Panc1 (cell line): ENCODE measurements at regions not wholly inside any gene's neighbourhood (a gene's known extent, or its start where the extent isn't known, plus 50 kb on each side); places are given as distances from the start of the nearest gene placed in this dataset.
"Not testable (repeated sequence)": the region's sequence is repeated elsewhere in the genome, so short reads cannot be mapped to it uniquely, and the experiment has no call there.

ENCODE experiments used
- ATAC-seq: fragments of 200-7000 bp; cut with Tn5 transposase; 2 replicates; pipeline ENCODE4 v1.9.1; 2020; ENCODE audit warnings: mild to moderate bottlenecking, moderate library complexity
- BruUV-seq: library from RNA; stranded (reverse); fragments of 400-500 nt; replicated peaks from 2 replicates; lab custom pipeline; 2021; lab: Mats Ljungman, UMichigan
- CTCF ChIA-PET: fragments of 300-600 bp; sonication (Branson Sonifier 250); formaldehyde crosslinking; loops from one replicate; lab custom pipeline; 2022; ENCODE audit warnings: antibody characterized with exemption; lab: Charles Lee
- POLR2A ChIA-PET: fragments of 300-600 bp; sonication (Branson Sonifier 250); formaldehyde crosslinking; loops from one replicate; lab custom pipeline; 2022; ENCODE audit warnings: antibody characterized with exemption; lab: Charles Lee
- DNase-seq: peaks from one replicate; pipeline ENCODE4 v3.0.0-alpha.2; 2010; ENCODE audit warnings: low read depth, low spot score
- H3K27ac ChIP-seq: 2 replicates; pipeline ENCODE4 v1.5.1; 2011; ENCODE audit warnings: mild to moderate bottlenecking, low read length, inconsistent platforms
- H3K27me3 ChIP-seq: fragments of 200-500 bp; sonication (Bioruptor generic); 2 replicates; pipeline ENCODE4 v1.6.0; 2014; ENCODE audit warnings: low read length, inconsistent platforms; ENCODE audit not compliant: control insufficient read depth, insufficient read depth
- H3K36me3 ChIP-seq: fragments of 200-500 bp; sonication (Bioruptor generic); 2 replicates; pipeline ENCODE4 v1.5.1; 2014; ENCODE audit warnings: inconsistent platforms, mild to moderate bottlenecking, low read length, moderate library complexity; ENCODE audit not compliant: control insufficient read depth, insufficient read depth
- H3K4me1 ChIP-seq: 2 replicates; pipeline ENCODE4 v1.5.1; 2011; ENCODE audit warnings: inconsistent platforms, mild to moderate bottlenecking, low read length, moderate library complexity; ENCODE audit not compliant: control insufficient read depth, insufficient read depth
- H3K4me3 ChIP-seq, 2 experiments: 2 replicates each; pipeline ENCODE4 v1.5.1; 2011 to 2012; ENCODE audit warnings: low read depth in 2 of 2, low read length in 2 of 2, mild to moderate bottlenecking in 2 of 2, inconsistent platforms in 1 of 2, moderate library complexity in 1 of 2
- H3K9me3 ChIP-seq: fragments of 200-500 bp; sonication (Bioruptor generic); 2 replicates; pipeline ENCODE4 v1.5.1; 2014; ENCODE audit warnings: low read depth, mild to moderate bottlenecking, inconsistent platforms, low read length, moderate library complexity; ENCODE audit not compliant: control insufficient read depth, insufficient read depth
- POLR2AphosphoS5 ChIP-seq: IDR thresholded peaks from 2 replicates; pipeline ENCODE4 v1.6.1; 2012; ENCODE audit warnings: mild to moderate bottlenecking, low read depth, low read length, moderate library complexity
- SIN3A ChIP-seq: IDR thresholded peaks from 2 replicates; pipeline ENCODE4 v1.6.1; 2012; ENCODE audit warnings: low read depth, mild to moderate bottlenecking, low read length, moderate library complexity, borderline replicate concordance; ENCODE audit not compliant: insufficient read depth
- TCF7L2 ChIP-seq: IDR thresholded peaks from 2 replicates; pipeline ENCODE4 v1.6.1; 2011; ENCODE audit warnings: mild to moderate bottlenecking, low read depth, low read length, inconsistent platforms
- in situ Hi-C: cut with HindIII; loops from 2 replicates; pipeline ENCODE4 v1.10.0; 2016; ENCODE audit warnings: low sequenced_read_pairs, low pct_unique_long_range_greater_than_20kb
- intact Hi-C: fragments of 100-400 bp; cut with micrococcal nuclease; formaldehyde crosslinking; loops from one replicate; pipeline ENCODE4 v1.10.0; 2022; ENCODE audit not compliant: unreplicated experiment
- TF ChIP-seq, protein P1 (sequence below), 2 experiments: IDR thresholded peaks; 2 replicates each; pipeline ENCODE4 v1.6.1; 2011 to 2012; ENCODE audit warnings: low read depth in 2 of 2, control low read depth in 1 of 2, low read length in 1 of 2, mild to moderate bottlenecking in 1 of 2, moderate library complexity in 1 of 2; ENCODE audit not compliant: insufficient read depth in 1 of 2
- TF ChIP-seq, protein P2 (sequence below): fragments of 450-650 bp; IDR thresholded peaks from 2 replicates; pipeline ENCODE4 v1.5.1; 2017; ENCODE audit warnings: mild to moderate bottlenecking

DNA sequence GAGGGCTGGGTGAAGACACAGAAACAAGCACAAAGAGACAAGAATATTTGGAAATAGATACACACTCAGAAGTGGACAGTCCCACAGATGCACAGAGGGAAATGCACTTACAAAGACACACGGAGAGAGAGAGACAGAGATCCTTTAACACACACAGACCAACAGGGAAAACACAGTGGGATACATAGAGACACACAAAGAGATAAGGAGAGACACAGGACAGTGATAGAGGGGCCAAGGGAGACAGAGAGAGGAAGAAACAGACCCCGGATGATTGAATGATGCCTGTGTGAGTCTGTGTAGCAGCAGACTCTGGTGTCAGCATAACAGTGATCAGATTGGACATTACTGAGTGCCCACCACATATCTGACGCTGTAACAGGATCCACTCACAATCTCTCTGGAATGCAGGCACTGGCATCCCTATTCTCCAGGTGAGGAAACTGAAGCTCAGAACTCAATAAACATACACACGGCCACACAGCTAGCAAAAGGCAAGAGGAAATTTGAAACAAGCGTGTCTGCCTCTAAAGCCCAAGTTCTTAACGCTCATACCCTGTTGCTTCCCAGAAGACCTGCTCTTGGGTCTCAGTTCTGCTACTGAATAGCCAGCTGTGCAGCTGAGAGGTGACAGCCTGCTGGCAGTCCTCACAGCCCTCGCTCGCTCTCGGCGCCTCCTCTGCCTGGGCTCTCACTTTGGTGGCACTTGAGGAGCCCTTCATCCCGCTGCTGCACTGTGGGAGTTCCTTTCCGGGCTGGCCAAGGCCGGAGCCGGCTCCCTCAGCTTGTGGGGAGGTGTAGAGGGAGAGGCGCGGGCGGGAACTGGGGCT is 186.3 kb upstream of the NLRP1 start:
- no peak overlapping the region for H3K4me3 ChIP-seq
- TF ChIP-seq TCF7L2 (no peak), SIN3A (no peak), POLR2AphosphoS5 (no peak)
- TF ChIP-seq, protein P1, sequence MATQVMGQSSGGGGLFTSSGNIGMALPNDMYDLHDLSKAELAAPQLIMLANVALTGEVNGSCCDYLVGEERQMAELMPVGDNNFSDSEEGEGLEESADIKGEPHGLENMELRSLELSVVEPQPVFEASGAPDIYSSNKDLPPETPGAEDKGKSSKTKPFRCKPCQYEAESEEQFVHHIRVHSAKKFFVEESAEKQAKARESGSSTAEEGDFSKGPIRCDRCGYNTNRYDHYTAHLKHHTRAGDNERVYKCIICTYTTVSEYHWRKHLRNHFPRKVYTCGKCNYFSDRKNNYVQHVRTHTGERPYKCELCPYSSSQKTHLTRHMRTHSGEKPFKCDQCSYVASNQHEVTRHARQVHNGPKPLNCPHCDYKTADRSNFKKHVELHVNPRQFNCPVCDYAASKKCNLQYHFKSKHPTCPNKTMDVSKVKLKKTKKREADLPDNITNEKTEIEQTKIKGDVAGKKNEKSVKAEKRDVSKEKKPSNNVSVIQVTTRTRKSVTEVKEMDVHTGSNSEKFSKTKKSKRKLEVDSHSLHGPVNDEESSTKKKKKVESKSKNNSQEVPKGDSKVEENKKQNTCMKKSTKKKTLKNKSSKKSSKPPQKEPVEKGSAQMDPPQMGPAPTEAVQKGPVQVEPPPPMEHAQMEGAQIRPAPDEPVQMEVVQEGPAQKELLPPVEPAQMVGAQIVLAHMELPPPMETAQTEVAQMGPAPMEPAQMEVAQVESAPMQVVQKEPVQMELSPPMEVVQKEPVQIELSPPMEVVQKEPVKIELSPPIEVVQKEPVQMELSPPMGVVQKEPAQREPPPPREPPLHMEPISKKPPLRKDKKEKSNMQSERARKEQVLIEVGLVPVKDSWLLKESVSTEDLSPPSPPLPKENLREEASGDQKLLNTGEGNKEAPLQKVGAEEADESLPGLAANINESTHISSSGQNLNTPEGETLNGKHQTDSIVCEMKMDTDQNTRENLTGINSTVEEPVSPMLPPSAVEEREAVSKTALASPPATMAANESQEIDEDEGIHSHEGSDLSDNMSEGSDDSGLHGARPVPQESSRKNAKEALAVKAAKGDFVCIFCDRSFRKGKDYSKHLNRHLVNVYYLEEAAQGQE (IDR thresholded peaks at IDR 0.05; ENCODE audit: insufficient read depth in 1 of 2, low read depth in 2 of 2, low read length in 1 of 2) = no peak
- TF ChIP-seq, protein P2, sequence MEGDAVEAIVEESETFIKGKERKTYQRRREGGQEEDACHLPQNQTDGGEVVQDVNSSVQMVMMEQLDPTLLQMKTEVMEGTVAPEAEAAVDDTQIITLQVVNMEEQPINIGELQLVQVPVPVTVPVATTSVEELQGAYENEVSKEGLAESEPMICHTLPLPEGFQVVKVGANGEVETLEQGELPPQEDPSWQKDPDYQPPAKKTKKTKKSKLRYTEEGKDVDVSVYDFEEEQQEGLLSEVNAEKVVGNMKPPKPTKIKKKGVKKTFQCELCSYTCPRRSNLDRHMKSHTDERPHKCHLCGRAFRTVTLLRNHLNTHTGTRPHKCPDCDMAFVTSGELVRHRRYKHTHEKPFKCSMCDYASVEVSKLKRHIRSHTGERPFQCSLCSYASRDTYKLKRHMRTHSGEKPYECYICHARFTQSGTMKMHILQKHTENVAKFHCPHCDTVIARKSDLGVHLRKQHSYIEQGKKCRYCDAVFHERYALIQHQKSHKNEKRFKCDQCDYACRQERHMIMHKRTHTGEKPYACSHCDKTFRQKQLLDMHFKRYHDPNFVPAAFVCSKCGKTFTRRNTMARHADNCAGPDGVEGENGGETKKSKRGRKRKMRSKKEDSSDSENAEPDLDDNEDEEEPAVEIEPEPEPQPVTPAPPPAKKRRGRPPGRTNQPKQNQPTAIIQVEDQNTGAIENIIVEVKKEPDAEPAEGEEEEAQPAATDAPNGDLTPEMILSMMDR = no peak
- no peaks in the 10 kb centered on the region for H3K9me3 ChIP-seq
- H3K27me3 ChIP-seq = no peaks in the 10 kb centered on the region
- intact Hi-C loops (no loop called here), in situ Hi-C loops (no loop called here)
- ChIA-PET POLR2A (no interaction called here), CTCF (no interaction called here)
- BruUV-seq = no TSS peak
- ATAC-seq (no peak), DNase-seq (no peak)
- no peaks in the 10 kb centered on the region for H3K4me1 ChIP-seq
- no peak overlapping the region for H3K27ac ChIP-seq
- no peaks in the 10 kb centered on the region for H3K36me3 ChIP-seq

DNA sequence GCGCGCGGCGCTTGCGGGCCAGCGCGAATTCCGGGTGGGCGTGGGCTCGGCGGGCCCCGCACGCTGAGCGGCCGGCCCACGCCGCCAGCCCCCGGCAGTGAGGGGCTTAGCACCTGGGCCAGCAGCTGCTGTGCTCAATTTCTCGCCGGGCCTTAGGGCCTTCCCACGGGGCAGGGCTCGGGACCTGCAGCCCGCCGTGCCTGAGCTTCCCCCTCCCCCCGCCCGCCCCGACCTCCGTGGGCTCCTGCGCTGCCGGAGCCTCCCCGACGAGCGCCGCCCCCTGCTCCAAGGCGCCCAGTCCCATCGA is 186.9 kb upstream of the NLRP1 start:
- POLR2A ChIA-PET, H3K36me3 ChIP-seq, CTCF ChIA-PET, BruUV-seq, H3K4me1 ChIP-seq, H3K4me3 ChIP-seq, intact Hi-C loops, ATAC-seq, DNase-seq, H3K9me3 ChIP-seq, in situ Hi-C loops, H3K27ac ChIP-seq, H3K27me3 ChIP-seq: not testable (repeated sequence)

DNA sequence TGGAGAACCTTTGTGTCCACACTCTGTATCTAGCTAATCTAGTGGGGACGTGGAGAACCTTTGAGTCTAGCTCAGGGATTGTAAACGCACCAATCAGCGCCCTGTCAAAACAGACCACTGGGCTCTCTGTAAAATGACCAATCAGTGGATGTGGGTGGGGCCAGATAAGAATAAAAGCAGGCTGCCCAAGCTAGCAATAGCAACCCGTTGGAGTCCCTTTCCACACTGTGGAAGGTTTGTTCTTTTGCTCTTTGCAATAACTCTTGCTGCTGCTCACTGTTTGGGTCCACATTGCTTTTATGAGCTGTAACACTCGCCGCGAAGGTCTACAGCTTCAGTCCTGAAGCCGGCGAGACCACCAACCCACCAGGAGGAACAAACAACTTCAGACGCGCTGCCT is 187.7 kb upstream of the NLRP1 start:
- in situ Hi-C loops, H3K36me3 ChIP-seq, H3K27ac ChIP-seq, BruUV-seq, H3K4me1 ChIP-seq, H3K4me3 ChIP-seq, ATAC-seq, H3K27me3 ChIP-seq, CTCF ChIA-PET, intact Hi-C loops, H3K9me3 ChIP-seq, POLR2A ChIA-PET, DNase-seq: not testable (repeated sequence)
